Limb (tissue), 2 donors: ENCODE measurements at regions not wholly inside any gene's neighbourhood (a gene's known extent, or its start where the extent isn't known, plus 50 kb on each side); places are given as distances from the start of the nearest gene placed in this dataset.

Source experiments
- DNase-seq, 2 donors: peaks; one replicate each; pipeline ENCODE4 v3.0.0-alpha.2; 2016; ENCODE audit errors: extremely low spot score in 2 of 2

DNA sequence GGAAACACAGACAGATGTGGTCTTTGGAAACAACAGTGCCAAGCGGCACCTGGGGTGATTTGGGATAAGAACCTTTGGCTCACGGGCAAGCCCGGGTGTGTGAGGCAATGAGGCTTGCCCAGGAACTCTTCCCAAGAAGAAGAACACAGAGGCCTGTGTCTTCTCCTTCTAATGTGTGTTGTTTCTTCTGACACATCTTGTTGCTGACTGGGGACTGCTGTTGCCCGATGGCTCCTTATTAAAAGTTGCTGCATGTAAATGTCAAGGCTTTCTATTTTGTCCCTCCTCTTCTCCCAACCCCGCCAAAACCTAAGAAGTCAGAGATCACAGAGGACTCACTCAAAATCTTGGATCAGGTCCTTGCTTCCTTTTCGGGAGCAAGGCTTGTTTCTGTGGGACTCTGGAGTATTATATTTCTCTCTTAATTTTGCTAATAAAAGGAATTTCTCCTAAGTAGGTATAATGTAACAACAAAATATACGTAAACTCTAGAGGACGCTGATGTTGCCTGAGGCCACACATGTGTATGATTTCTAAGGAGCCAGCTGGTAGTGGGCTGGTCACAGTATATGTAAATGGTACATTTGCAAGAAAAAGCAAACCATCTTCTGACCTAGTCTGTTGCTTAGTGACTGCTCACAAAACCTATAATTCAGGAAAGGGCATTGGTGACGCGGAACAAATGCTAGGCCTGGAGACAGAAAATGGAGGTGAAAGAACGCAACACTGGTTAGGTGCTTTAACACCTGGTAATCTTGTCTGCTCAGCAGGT is 232.5 kb downstream of the GADD45G start:
- no peak for DNase-seq

DNA sequence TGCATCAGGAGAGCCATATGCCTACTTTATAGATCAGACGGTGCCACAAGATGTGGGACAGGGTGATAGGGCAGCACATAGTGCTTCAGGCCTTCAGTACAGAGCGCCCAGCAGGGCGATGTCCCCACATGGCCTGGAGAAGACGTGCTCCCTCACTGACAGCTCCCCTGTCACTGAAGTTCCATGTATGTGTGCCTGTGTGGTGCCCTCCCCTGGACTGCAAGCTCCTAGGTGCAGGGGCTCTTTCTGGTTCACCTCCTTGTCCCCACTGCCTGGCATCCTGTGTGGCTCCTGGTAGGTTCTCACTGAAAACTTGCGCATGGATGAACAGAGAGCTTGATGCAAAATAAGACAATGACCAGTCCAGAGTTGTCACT is 233.1 kb downstream of the GADD45G start:
- no peak for DNase-seq

DNA sequence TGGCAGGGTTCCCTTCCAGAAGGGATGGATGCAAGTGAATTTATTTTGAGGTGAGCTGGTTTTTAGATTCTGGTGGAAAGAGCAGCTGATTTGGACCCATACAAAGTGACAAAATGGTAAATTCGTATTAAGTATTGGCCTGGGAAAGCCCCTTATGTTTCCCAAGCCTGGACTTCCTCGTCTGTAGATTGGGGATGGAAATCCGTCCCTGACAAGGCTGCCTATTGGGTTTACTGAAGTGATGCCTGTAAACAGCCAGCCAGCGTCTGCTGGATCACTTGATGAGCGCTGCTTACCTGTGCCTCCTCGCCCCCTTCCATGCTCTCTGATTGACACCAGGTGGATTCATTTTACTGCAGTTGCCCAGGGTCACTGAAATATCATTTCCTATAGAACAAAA is 233.8 kb downstream of the GADD45G start:
- no peak for DNase-seq

DNA sequence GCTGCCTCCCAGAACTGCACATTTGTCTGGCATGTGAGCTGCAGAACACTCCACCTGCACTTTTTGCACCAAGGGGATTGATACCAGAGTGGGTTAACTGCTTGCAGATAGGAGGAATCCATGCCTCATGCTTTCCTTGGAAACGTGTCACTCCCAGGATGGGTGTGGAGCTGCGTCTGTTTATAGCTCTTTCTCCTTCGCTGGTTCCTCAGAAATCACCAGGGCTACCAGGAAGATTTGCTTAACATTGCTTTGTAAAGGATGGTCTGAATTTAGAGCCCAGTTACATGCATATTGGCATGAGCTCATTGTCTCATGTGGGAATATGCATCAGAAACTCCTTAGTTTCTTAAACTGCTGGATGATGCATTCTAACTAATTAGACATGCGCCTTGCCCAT is 234.6 kb downstream of the GADD45G start:
- DNase-seq = peak in 1 of 2 donors; percentile 8

DNA sequence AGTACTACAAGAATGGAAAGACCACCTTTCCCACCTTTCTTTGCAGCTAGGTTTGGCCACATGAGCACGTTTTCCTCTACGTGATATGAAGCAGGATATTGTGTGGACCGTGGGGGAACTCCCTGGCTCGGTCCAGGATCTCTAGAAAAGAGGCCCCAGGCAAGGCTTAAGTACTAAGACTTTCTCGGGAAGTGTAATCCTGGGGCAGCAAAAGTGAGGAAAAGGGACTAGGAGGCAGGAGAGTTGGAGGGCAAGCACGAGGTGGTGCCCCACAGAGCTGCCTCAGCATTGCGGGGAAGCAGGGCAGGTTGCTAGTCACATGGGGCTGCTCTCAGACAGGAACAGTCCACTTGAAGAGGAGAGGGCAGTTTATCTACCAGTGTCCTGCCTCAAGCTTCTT is 235.1 kb downstream of the GADD45G start:
- DNase-seq = no peak

DNA sequence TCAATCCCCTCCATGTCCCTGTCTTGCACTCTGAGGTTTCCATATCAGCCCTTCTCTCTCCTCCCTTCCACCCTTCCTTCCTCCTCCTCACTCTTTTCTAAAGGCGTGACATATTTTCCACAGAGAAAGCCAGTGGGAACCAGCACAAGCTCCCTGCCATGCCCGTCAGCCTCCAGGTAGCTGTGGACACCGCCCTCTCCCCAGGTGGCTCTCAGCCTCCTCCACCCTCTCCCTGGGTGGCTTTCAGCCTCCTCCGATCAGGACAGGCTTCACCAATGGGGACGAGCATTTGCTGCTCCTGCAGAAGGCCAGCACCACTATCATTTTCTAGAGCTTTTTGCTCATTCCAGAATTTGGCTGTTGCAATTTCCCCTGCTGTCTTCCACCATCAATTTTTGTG is 236.6 kb downstream of the GADD45G start:
- no peak for DNase-seq

DNA sequence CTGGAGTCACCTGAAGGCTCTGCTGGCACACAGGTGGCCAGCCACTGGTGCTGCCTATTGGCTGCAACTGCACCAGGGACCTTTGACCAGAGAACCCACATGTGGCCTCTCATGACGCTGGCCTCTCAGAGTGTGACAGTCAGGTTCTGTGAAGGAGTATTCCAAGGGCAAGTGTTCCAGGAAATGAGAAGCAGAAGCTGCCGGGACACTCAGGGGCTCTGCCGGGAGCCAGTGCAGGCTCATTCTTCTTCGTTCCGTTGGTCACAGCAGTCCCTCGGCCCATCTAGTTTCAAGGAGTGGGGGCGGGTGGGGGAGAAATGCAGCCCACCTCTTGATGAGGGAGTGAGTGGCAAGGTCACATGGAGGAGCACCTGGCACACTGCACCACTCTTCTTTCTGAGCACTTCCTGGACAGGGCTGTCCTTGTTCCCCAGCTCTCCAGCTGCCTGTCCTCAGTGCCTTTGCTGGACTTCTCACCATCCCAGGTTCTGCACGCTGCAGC is 237.5 kb downstream of the GADD45G start:
- no peak for DNase-seq

DNA sequence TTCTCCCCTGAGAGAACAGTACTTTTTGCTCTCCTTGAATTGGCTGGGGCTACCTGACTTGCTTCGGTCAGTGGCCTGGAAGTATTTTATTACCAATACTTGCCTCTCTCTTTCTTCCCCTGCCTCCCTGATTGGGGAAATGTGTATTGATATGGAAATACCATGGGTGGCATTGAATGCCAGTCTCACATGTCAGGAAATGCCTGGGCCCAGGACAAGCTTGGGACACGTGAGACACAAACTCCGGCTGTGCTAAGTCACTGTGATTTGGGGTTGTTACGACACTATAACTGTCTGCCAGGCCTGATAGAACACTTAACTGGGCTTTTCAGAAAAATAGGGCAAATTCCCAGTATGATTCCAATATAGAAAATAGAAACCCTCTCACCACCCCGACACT is 238.3 kb downstream of the GADD45G start:
- DNase-seq = no peak

DNA sequence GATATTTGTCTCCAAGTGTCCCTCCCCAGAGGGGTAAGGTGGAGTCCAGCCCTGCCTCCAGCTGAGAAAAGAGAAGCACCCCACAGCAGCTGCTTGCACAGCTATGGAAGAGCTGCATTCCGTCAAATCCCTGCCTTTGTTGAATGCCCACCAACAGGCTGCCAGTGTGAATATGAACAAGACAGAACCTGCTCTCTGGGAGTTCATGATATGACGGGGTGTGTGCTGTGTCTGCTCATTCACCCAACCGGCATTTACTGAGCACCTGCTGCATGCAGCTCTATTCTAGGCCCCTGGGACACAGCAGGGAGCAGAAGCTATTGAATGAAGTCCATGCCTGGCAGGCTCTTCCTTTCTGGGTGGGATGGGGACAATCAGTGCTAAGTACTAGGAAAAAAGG is 238.8 kb downstream of the GADD45G start:
- DNase-seq = no peak

DNA sequence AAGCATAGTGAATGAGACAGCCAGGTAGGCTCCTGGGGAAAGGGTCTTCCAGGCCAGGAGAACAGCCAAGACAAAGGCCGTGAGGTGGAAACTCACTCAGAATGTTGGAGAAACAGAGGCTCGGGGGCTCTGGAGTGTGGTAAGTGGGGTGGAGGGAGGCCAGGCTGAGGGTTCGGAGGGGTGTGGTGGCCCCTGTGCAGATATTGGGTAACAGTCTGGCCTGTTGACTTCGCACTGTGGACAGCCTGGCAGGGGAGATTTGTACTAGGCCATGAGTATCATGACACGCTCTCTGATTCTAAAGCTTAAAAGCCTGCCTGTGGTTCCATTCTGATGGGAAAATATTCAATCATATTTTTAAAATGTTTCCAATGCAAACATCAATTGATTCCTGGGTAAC is 239.3 kb downstream of the GADD45G start:
- DNase-seq = no peak

DNA sequence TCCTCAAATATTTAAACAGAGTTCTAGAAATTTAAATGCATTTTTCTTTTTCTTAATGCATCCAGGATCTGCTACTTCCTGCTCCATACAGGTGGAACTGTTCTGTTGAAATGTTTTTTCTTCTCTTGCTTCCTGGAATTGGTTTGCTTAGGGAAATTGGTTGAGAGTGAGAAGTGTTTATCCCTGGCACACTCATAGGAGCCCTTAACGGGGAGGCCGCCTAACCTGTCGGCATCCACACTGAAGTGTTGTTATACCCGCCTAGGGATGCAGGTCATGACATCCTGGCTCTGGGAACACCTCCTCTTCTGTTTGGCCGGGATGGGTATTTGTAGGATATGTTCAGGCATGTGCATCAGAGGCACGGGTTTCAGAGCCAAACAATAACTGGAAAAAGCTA is 239.7 kb downstream of the GADD45G start:
- DNase-seq = no peak

DNA sequence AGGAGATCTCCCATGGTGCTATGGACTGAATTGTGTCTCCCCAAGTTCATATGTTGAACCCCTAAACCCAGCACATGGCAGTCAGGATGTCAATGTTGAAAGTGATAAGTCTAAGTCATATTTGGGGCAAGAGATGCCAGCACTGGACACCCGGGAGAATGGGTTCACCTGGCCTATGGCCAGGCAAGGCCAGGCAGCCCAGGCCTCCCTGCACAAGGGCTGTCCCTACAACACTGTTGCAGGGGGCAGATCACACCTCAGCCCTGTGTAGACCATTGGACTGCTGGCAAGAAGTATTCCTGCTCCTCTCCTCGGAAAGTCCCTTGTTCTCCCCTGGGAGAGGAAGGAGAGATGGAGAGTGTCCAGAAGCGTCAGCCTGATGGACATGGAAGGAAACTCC is 240.5 kb downstream of the GADD45G start:
- no peak for DNase-seq

DNA sequence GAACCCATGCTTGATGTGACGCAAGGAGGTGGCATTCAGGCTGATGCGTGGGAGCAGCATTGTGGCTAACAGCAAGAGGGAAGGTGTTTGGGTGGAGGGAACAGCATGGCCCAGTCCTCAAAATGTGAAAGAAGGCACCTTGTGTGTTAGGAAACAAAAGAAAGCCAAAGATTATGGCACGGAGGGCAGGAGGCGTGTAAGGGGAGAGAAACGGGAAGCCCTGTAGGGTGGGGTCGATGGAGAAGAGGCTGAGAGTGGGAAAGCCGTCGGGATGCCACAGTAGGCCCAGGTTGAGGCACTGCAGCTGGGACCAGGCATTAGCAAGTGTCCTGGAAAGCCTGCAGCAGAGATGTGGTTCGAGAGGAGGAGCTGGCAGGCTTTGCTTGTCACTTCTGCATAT is 241.1 kb downstream of the GADD45G start:
- no peak for DNase-seq

DNA sequence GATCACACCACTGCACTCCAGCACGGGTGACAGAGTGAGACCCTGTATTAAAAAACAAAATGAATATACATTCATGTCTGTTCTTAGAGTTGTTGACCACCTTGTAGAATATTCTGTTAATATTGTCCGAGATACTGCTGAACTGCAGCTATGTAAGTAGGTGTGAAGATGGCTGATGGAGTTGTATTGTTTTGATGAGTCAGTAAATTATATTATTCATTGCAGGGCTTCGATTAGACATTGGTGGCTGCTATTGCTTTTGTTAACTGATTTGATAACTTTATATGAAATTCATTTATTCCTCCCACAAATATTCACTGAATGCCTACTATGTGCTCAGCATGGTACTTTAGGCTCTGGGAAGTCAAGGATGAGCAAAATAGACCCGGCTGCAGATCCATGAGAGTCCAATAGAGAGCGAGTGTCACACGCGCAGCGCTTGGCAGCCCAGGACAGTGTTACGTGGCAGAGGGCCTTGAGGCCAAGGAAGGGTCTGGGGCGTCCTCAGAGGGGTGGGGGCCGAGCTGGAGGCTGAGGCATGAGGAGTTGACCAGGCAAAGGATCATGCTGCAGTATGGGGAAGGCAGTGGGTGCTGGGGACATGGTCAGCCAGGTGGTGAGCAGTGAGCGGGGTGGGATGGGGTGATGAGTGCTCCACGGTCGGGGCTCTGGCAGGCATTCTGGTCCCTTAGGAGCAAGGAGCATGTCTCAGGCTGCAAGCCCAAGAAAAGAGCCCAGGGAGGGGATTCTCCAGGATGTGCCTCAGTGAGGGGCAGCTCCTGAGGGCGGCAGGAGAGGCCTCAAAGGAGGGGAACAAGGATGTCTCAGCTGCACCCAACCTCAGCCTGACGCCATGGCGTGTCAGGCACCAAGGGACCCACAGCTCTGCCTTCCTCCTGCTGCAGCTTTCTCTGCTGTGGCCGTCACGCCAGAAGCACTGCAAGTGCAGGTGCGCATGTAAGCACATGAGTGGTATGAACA is 243.5 kb downstream of the GADD45G start:
- no peak for DNase-seq

DNA sequence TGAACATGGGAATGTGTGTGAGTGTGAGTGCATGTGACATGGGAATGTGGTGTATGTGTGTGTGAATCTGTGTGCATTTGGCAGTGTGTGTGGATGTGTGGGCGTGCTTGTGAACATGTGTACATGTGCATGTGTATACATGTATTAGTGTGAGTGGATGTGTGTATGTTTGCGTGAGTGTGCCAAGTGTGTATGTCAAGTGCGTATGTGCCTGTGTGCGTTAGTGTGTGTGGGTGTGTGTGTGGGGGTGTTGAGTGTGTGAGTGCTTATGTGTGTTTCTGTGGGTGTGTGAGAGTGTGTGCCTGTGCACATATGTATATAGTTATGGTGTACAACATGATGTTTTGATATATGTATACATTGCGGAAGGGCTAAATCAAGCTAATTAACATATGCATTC is 244.3 kb downstream of the GADD45G start:
- no peak for DNase-seq

DNA sequence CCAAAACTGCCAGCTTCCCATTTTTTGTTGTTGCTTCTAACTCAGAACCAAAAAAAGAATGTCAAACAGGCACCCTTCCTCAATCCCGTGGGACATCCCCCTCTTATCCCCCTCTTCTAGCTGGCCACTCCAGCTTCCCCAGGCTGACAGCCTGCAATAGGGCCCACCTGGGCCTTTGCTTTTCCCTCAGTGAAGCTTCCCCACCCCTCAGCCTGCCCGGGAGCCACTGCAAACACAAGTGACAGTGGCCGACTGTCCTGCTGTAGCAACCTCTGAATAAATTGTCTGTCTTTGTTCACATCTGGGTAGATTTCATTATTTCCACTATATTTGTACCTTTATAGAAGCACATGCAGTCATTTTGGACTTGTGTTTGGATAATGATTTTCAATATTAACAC is 245.3 kb downstream of the GADD45G start:
- DNase-seq = no peak

DNA sequence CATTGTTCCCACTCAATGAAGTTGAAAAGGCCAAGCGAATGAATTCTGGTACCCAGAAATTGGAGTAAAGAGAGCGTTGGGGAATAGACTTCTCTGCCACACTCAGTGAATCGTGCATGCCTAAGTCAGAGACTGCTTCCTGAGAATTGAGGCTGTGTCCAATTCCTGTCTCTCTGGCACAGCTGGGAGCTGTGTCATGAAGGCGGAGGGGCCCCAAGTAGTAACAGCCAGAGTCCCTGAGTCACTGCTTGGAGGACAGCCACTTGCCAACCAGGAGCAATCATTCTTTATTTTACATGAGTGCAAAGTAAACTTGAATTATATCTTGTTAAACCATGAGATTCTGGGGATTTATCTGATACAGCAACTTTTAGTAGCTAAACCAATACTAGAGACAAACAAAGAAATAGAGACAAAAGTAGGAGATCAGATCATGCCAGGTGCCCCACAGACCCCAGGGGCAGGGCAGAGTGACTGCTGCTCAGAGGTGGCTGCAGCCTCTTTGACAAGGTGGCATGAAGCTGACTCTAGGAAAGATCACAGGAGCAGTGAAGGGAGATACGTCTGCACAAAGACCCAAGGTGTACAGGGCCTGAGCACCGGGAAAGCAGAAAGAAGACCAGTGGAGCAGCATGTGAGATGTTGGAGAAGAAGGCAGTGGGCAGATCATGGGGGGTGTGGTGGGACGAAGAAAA is 246.0 kb downstream of the GADD45G start:
- no peak for DNase-seq

DNA sequence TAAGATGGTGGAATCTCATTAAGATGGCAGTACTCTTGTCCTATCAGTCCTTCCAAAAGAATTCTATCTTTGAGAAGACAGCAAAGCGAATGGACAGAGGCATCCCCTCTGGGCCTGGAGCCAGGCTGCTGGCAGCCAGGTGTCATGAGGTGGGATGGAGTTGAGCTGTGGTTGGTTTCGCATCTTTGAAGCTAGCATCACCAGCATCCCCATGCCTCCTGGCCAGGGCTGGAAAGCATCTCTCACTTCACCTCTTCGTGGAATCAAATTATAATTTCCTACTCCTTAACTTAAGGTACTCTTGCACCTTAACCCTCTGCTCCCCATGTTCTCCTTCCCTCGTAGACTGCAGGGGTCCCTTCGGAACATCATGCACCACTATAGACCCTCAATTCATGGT is 248.3 kb downstream of the GADD45G start:
- DNase-seq = no peak

DNA sequence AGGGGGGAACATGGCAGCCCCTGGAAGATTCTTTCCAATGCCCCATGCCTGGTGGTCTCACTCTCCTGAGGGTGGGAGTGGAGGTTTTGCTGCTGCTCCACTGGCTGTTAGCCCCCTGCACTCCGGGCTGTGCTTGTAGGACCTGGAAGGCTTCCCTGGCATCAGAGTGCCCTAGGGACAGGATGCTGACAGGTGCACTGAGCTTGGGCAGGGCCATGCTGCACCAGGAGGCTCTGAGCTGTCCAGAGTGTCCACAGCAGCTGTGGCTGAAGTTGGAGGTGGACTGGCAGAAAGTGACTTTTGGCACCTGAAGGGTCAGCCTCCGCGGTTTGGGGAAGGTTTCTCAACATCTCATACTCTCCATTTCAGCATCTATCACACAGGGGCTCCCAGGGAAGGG is 249.1 kb downstream of the GADD45G start:
- no peak for DNase-seq

DNA sequence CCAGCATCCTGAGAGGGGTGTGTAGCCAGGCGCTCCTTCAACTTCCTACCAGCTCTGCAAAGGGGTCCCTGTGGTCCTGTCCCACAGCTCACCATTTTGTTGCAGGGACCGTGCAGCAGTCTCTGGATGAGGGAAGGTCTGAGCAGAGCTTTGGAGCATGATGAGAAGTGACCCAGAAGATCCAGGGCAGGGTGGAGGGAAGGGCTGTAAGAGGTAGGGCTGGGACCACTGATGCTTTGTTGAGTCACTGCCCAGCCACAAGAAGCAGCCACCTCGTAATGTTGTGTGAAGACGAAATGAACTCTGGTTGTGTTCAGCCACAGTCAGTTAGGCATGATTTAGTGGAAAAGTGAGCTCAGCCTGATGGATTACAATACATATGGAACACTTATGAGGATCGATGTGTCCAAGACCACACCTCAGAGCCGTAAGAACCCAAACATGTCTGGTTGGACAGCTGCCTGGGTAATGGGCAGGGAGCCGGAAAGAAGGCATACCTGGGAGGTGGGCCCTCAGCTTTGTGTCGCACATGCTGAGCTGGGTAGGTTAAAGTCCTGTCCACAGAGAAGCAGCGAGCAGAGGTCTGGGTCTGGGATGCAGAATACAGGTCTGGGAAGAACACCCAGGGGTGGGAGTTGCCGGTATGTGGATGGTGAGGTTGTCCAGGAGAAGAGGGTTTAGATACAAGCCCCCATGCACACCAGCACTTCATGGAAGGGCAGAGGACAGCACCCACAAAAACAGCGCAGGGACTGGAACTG is 250.1 kb downstream of the GADD45G start:
- DNase-seq = peak in 1 of 2 donors; percentile 19

DNA sequence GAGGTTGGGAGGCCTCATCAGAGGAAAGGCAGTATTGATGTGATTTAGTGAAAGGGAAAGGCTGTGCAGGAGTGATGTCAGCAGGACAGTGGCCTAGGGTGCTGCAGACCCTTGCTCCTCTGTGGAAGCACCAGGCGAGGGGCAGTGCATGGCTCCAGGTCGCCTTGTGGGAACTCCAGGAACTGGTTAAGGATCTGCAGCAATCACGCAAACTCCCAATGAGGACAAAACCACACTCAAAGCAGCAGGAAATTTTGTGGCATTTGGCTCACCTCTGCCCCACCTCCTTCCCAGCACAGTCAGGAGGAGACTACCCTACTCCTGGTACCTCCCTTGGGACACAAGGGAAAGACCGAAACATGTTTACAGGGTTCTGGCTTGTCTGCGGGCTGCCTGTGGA is 251.5 kb downstream of the GADD45G start:
- peak in 1 of 2 donors; percentile 11 for DNase-seq
